ENCODE measurements at regions not wholly inside any gene's neighbourhood (a gene's known extent, or its start where the extent isn't known, plus 50 kb on each side); places are given as distances from the start of the nearest gene placed in this dataset.

- H3K9me3 ChIP-seq (ENCODE audit: low read depth, low read length, poor library complexity, severe bottlenecking): no peaks in the 10 kb centered on the region
- no peak overlapping the region for H3K4me3 ChIP-seq (ENCODE audit: low read depth, low read length, poor library complexity, severe bottlenecking)
- no peaks in the 10 kb centered on the region for H3K27me3 ChIP-seq (replicated peaks; ENCODE audit: insufficient read depth, low read depth, low read length, poor library complexity)
- TF ChIP-seq CTCF (conservative IDR thresholded peaks at IDR 0.05; ENCODE audit: low read depth, low read length) (no peak), EZH2 (IDR thresholded peaks at IDR 0.05; ENCODE audit: borderline replicate concordance, low read depth, low read length, poor library complexity, severe bottlenecking) (no peak)
- H3K4me1 ChIP-seq (ENCODE audit: insufficient read depth, low read length, poor library complexity, severe bottlenecking): no peaks in the 10 kb centered on the region
- H3K36me3 ChIP-seq (ENCODE audit: insufficient read depth, low read length, poor library complexity, severe bottlenecking): no peaks in the 10 kb centered on the region
- BruUV-seq (replicated peaks): no TSS peak
- POLR2A ChIA-PET (ENCODE audit: low non-redundant PET): no interaction called here
- intact Hi-C loops (cut with micrococcal nuclease; ENCODE audit: unreplicated experiment): no loop called here
- no peak for DNase-seq (ENCODE audit: low spot score)
- H3K27ac ChIP-seq (ENCODE audit: low read depth, low read length, poor library complexity, severe bottlenecking): no peak overlapping the region
- CTCF ChIA-PET: no interaction called here
These were observed 523.5 kb upstream of the ADGRL4 start for GRCh38 chr1:79530055-79530454.

- ChIA-PET CTCF (no interaction called here), POLR2A (ENCODE audit: low non-redundant PET) (no interaction called here)
- Histone ChIP-seq H3K27ac (ENCODE audit: low read depth, low read length, poor library complexity, severe bottlenecking) (no peak overlapping the region), H3K4me1 (ENCODE audit: insufficient read depth, low read length, poor library complexity, severe bottlenecking) (no peaks in the 10 kb centered on the region), H3K4me3 (ENCODE audit: low read depth, low read length, poor library complexity, severe bottlenecking) (no peak overlapping the region), H3K27me3 (replicated peaks; ENCODE audit: insufficient read depth, low read depth, low read length, poor library complexity) (no peaks in the 10 kb centered on the region), H3K36me3 (ENCODE audit: insufficient read depth, low read length, poor library complexity, severe bottlenecking) (no peaks in the 10 kb centered on the region), H3K9me3 (ENCODE audit: low read depth, low read length, poor library complexity, severe bottlenecking) (no peaks in the 10 kb centered on the region)
- intact Hi-C loops (cut with micrococcal nuclease; ENCODE audit: unreplicated experiment): no loop called here
- TF ChIP-seq EZH2 (IDR thresholded peaks at IDR 0.05; ENCODE audit: borderline replicate concordance, low read depth, low read length, poor library complexity, severe bottlenecking): no peak
- no peak for TF ChIP-seq CTCF (conservative IDR thresholded peaks at IDR 0.05; ENCODE audit: low read depth, low read length)
- no TSS peak for BruUV-seq (replicated peaks)
- DNase-seq (ENCODE audit: low spot score): no peak
These were observed 517.6 kb upstream of the ADGRL4 start for GRCh38 chr1:79524126-79524525.

- ChIA-PET POLR2A (ENCODE audit: low non-redundant PET) (no interaction called here), CTCF (no interaction called here)
- no peak overlapping the region for H3K4me3 ChIP-seq (ENCODE audit: low read depth, low read length, poor library complexity, severe bottlenecking)
- H3K27ac ChIP-seq (ENCODE audit: low read depth, low read length, poor library complexity, severe bottlenecking): no peak overlapping the region
- intact Hi-C loops (cut with micrococcal nuclease; ENCODE audit: unreplicated experiment): no loop called here
- DNase-seq (ENCODE audit: low spot score): no peak
- no peaks in the 10 kb centered on the region for H3K4me1 ChIP-seq (ENCODE audit: insufficient read depth, low read length, poor library complexity, severe bottlenecking)
- no peaks in the 10 kb centered on the region for H3K9me3 ChIP-seq (ENCODE audit: low read depth, low read length, poor library complexity, severe bottlenecking)
- no peaks in the 10 kb centered on the region for H3K27me3 ChIP-seq (replicated peaks; ENCODE audit: insufficient read depth, low read depth, low read length, poor library complexity)
- no TSS peak for BruUV-seq (replicated peaks)
- no peak for TF ChIP-seq CTCF (conservative IDR thresholded peaks at IDR 0.05; ENCODE audit: low read depth, low read length)
- TF ChIP-seq EZH2 (IDR thresholded peaks at IDR 0.05; ENCODE audit: borderline replicate concordance, low read depth, low read length, poor library complexity, severe bottlenecking): no peak
- H3K36me3 ChIP-seq (ENCODE audit: insufficient read depth, low read length, poor library complexity, severe bottlenecking): no peaks in the 10 kb centered on the region
These were observed 512.7 kb upstream of the ADGRL4 start for GRCh38 chr1:79519084-79519760.

Measured in A673 (cell line).